AG08395 (cell line): ENCODE measurements at regions not wholly inside any gene's neighbourhood (a gene's known extent, or its start where the extent isn't known, plus 50 kb on each side); places are given as distances from the start of the nearest gene placed in this dataset.
"Not testable (repeated sequence)": the region's sequence is repeated elsewhere in the genome, so short reads cannot be mapped to it uniquely, and the experiment has no call there.

ENCODE experiments used
- DNase-seq: peaks from one replicate; pipeline ENCODE4 v3.0.0; 2012; ENCODE audit warnings: mixed read lengths, low spot score

DNA sequence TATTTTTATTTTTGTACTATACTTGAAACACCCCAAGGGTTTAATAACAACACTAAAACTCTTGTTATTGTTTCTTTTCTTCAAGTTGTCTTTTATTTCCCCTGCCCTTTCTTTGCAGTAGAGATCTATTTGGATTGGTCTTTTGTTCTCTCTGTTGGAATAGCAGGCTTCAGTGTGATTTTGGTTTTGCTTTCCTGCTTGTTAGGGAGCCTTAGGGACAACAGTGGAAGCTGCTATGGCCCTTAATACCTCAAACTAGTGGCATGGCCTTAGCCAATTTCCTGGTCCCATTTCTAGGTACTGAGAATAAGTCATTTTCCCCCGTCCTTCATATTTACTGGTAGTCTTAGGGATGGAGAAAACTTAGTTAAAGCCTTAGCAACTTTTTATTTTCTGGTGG, 535.4 kb upstream of the NDST4 start:
- no peak for DNase-seq

- DNase-seq = no peak
Observed at GRCh38 chr4:115629270-115629669, 515.9 kb upstream of the NDST4 start.

- no peak for DNase-seq
Observed at GRCh38 chr4:115609631-115610030, 496.2 kb upstream of the NDST4 start.

- no peak for DNase-seq
Observed at GRCh38 chr4:115607311-115607710, 493.9 kb upstream of the NDST4 start.

DNA sequence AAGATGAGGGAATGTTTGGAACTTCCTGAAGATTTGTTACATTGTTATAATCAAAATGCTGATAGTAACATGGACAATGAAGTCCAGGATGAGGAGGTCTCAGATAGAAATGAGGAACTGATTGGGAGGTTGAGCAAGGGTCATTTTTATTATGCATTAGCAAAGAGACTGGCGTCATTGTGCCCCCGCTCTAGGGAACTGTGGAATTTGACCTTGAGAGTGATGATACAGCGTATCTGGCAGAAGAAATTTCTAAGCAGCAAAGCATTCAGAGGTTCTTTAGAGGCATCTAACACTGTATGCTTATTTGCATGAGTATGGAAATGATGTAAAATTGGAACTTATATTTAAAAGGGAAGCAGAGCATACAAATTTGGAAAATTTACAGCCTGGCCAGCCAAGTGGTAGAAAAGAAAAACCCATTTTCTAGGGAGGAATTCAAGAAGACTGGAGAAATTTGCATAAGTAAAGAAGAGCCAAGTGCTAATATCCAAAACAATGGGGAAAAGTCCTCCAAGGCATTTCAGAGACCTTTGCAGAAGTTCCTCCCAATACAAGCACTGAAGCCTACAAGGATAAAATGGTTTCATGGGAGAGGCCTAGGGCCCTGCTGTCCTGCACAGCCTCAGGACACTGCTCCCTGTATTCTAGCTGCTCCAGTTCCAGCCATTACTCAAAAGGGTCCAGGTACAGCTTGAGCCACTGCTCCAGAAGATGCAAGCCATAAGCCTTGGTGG, 483.0 kb upstream of the NDST4 start:
- DNase-seq = no peak

DNA sequence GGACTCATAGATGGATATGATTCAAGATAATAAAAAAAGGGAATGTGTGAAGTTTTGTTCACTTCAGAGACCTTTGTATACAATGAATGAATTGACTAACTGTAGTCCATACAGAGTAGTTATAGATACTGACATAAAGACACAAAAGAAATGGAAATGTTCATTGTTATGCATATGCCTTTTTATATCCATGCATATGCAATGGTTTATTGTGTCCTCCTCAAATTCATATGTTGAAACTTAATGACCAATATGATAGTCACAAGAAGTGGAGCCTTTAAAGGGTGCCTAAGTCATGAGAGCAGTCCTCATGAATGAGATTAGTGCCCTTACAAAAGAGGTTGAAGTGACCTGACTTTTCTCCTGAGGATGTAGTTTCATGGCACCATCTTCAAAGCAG, 467.5 kb upstream of the NDST4 start:
- DNase-seq = no peak

DNA sequence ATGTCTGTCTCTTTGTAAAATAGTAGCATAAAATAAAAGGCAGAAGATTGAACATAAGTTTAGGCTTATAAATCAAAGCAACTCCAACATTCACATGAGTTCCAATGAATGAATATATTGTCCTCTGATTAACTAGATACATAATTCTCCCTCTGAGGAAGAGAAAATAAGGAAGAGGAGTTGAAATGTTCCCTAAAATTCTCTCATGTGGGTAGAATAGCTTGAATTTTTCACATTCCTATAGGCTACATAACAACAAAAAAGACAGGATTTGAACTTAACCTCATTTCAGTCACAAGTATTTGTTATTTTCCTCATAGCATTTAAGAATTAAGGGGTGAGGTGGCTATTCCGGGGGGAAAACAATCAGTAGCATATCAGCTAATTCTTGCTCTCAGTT, 462.4 kb upstream of the NDST4 start:
- DNase-seq = no peak

- no peak for DNase-seq
Observed at GRCh38 chr4:115562506-115562905, 449.1 kb upstream of the NDST4 start.

GRCh38 chr4:115548123-115548522, 434.7 kb upstream of the NDST4 start:
- DNase-seq = no peak

- no peak for DNase-seq
Observed at GRCh38 chr4:115537387-115537786, 424.0 kb upstream of the NDST4 start.

GRCh38 chr4:115529126-115529525, 415.7 kb upstream of the NDST4 start:
- DNase-seq = no peak

DNA sequence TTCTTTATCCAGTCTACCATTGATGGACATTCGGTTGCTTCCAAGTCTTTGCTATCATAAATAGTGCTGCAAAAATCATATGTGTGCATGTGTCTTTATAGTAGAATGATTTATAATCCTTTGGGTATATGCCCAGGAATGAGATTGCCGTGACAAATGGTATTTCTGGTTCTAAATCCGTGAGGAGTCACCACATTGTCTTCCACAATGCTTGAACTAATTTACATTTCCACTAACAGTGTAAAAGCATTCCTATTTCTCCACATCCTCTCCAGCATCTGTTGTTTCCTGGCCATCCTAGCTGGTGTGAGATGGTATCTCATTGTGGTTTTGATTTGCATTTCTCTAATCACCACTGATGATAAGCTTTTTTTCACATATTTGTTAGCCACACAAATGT, 406.1 kb upstream of the NDST4 start:
- DNase-seq = not testable (repeated sequence)

DNA sequence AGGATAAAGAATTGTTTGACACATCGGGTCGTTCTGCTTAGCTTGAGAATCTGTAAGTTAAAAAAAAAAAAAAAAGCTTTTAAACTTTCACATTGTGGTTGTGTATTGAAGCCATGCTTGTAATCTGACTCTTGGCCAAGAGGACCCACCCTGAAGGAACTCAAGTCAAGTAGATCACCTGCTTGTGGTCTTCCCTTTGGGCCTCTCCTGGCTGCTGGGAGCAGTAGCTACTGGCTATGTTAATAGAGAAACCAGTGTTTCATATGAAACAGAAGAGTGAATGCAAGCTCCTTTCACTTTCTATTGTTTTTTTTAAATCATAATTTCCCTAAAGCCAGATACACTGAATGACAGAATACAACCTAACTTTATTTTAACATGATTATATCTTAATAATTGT, 402.4 kb upstream of the NDST4 start:
- no peak for DNase-seq

DNA sequence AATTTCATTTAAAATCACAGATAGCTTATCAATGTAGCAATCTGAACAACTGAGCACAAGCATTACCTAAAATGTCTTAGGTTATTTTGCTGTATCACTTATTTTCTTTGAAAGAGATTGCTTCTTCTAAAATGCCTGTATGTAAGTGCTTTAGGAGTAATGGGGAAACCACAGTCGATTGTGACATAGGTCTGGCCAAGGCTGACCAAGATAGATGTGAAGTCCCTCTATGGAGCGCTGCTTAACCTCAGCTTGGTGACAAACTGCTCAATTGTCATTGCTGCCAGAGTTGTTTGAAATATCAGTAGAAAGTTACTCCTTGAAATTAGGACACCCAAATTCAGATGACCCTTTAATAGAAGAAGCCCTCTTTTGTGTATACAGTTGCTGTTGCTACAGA, 401.9 kb upstream of the NDST4 start:
- no peak for DNase-seq

DNA sequence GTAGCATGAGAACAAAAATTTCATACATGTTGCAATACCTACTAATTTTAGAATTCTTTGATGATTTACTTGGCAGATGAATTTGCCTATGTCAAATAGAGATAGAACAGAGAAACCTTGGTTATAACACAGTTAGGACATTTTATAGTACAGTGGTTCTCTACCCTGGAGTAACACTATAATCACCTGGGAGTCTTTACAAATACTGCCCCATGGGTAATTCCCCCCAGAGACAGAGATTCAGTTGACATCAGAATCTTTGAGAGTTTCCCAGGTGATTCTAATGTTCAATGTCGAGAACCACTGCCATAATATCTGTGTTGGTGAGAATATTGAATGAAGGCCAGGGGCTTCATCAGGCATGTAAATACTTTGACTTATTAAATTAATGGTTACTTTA, 401.3 kb upstream of the NDST4 start:
- DNase-seq = no peak

DNA sequence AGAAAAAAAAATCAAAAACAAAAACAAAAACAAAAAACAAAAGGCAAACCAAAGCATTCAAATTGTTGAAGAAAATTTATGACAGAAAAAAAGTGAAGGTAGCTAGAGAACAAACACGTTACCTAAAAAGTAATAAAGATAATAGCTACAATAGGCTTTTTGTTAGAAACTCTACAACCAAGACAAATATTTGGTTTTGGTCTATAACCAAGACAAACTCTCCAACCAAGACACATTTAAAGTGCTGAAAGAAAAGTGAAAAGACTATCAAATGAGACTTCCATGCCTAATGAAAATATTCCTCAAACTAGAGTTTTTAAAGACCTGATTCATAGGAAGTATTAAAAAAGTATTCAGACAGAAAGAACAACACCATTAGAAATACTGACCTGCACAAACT, 391.9 kb upstream of the NDST4 start:
- DNase-seq = no peak

- DNase-seq = no peak
Observed at GRCh38 chr4:115501656-115502055, 388.2 kb upstream of the NDST4 start.

- DNase-seq = not testable (repeated sequence)
Observed at GRCh38 chr4:115493770-115494169, 380.4 kb upstream of the NDST4 start.

- no peak for DNase-seq
Observed at GRCh38 chr4:115491686-115492085, 378.3 kb upstream of the NDST4 start.

DNA sequence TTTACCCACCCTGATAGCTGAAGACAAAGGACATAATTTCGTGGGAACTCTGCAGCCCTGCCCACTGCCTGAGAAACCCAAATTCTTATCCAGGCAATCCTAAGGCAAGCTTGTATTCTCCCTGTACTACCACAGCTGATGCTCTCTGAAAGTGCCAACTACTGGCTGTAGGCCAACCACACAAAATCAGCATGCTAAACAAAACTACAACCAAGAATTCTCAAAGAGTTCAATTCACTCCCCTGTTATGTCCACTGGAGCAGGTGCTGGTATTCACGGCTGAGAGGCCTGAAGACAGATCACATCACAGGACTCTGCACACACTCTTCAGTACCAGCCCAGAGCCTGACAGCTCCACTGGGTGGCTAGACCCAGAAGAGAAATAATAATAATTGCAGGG, 375.9 kb upstream of the NDST4 start:
- no peak for DNase-seq

DNA sequence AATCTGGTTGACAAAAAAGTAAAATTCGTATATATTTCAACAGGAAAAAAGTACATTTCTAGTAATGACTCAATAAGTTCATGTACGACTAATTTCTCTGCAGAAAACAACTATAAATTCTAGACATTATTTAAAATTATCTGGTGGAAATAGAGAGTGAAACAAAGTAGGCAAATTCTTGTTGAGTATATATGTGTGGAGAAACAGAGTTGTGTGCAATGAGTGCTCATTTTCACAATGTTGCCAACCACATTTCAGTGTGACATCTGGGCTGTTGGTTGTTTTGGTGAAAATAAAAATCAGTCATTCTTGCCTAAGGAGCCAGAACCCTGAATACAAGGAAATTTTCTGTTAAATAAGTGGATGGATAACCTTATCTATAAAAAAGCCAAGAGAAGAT, 372.0 kb upstream of the NDST4 start:
- no peak for DNase-seq

- DNase-seq = no peak
Observed at GRCh38 chr4:115484479-115484878, 371.1 kb upstream of the NDST4 start.

DNA sequence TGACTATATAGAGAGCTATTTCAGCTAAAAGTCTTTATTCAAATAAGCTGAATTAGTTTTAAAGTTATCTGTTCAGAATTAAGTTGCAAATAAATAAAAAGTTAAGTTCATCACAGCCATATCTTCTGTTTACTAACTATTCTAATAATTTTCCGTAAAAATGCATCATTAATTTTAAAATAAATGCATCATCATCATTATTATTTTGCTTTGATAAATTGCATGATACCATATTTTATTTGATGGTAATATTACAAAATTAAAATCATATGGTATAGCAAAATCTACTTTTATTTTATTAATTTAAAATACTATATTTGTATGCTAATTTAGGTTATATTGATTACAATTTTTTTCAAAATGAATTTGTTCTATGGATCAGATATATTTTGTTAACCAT, 357.3 kb upstream of the NDST4 start:
- no peak for DNase-seq

DNA sequence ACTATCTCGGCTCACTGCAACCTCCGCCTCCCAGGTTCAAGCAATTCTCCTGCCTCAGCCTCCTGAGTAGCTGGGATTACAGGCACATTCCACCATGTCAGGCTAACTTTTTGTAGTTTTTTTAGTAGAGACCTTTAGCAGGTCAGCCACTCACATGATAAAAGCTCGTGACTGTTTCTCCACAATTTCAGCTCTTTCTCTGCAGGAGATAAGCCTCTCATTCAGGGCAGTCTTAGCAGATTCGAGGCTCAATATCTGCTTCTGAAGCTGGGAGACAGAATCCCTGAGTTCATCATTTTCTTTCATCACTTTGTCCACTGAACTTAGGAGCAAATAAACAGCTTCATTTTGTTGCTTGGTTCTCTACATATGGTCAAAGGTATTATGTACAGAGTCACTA, 345.9 kb upstream of the NDST4 start:
- DNase-seq = not testable (repeated sequence)

DNA sequence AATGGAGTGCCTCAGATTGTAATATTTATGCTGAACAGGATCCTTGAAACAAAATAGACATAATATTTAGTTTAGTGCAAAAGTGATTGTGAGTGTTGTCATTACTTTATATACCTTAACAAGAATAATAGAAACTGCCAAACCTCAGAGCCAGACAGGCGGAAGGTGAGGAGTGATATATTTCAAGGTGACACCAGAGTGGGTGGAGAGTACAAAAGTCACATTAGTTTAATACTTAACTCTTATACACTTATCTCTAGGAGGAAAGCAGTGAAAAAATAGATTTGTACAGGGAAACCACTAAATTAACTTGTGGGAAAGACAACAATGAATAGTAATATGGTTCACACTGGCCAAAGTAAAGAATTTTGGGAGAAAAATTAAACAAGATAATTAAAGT, 342.8 kb upstream of the NDST4 start:
- DNase-seq = no peak
